ENCODE measurements at regions not wholly inside any gene's neighbourhood (a gene's known extent, or its start where the extent isn't known, plus 50 kb on each side); places are given as distances from the start of the nearest gene placed in this dataset.

- Histone ChIP-seq H3K4me2 (ENCODE audit: low read length) (no peak overlapping the region), H4K20me1 (ENCODE audit: insufficient read depth, low read length) (no peaks in the 10 kb centered on the region), H3K36me3 (ENCODE audit: insufficient read depth, low read length) (no peaks in the 10 kb centered on the region), H2AFZ (ENCODE audit: low read depth, low read length) (no peak overlapping the region), H3K27ac (ENCODE audit: low read depth, low read length) (no peak overlapping the region), H3K4me1 (ENCODE audit: insufficient read depth, low read length) (peaks cover 4% of the 10 kb centered on the region), H3K9me3 (ENCODE audit: insufficient read depth, low read depth, low read length) (no peaks in the 10 kb centered on the region), H3K79me2 (ENCODE audit: insufficient read depth, low read length) (no peaks in the 10 kb centered on the region), H3K27me3 (ENCODE audit: insufficient read depth, low read length) (no peaks in the 10 kb centered on the region), H3K4me3 (ENCODE audit: insufficient read depth, low read depth, low read length) (no peak overlapping the region), H3K9ac (ENCODE audit: low read length) (no peak overlapping the region)
- H3K4me3 Mint-ChIP-seq (ENCODE audit: unreplicated experiment): no peak overlapping the region
- FAIRE-seq (no peak), DNase-seq (ENCODE audit: low read depth) (no peak)
- peaks cover 12% of the 10 kb centered on the region for H3K27me3 Mint-ChIP-seq (ENCODE audit: low read depth, unreplicated experiment)
- no peak overlapping the region for H3K27ac Mint-ChIP-seq (ENCODE audit: unreplicated experiment)
- H3K9me3 Mint-ChIP-seq (ENCODE audit: unreplicated experiment): no peaks in the 10 kb centered on the region
- H3K4me1 Mint-ChIP-seq (ENCODE audit: low read depth, unreplicated experiment): peaks cover 5% of the 10 kb centered on the region
- H3K36me3 Mint-ChIP-seq (ENCODE audit: low read depth, unreplicated experiment): no peaks in the 10 kb centered on the region
- no peak for TF ChIP-seq EZH2 (IDR thresholded peaks at IDR 0.05; ENCODE audit: insufficient read depth, low read length)
- TF ChIP-seq, protein P1, sequence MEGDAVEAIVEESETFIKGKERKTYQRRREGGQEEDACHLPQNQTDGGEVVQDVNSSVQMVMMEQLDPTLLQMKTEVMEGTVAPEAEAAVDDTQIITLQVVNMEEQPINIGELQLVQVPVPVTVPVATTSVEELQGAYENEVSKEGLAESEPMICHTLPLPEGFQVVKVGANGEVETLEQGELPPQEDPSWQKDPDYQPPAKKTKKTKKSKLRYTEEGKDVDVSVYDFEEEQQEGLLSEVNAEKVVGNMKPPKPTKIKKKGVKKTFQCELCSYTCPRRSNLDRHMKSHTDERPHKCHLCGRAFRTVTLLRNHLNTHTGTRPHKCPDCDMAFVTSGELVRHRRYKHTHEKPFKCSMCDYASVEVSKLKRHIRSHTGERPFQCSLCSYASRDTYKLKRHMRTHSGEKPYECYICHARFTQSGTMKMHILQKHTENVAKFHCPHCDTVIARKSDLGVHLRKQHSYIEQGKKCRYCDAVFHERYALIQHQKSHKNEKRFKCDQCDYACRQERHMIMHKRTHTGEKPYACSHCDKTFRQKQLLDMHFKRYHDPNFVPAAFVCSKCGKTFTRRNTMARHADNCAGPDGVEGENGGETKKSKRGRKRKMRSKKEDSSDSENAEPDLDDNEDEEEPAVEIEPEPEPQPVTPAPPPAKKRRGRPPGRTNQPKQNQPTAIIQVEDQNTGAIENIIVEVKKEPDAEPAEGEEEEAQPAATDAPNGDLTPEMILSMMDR (IDR thresholded peaks at IDR 0.05; ENCODE audit: insufficient read depth, low read depth, low read length): no peak
Observed at GRCh38 chr19:33878910-33879810, 82.5 kb downstream of the KCTD15 start.

- H3K9me3 Mint-ChIP-seq (ENCODE audit: unreplicated experiment): no peaks in the 10 kb centered on the region
- Histone ChIP-seq H4K20me1 (ENCODE audit: insufficient read depth, low read length) (no peaks in the 10 kb centered on the region), H3K4me1 (ENCODE audit: insufficient read depth, low read length) (peaks cover 4% of the 10 kb centered on the region), H3K4me3 (ENCODE audit: insufficient read depth, low read depth, low read length) (no peak overlapping the region), H3K36me3 (ENCODE audit: insufficient read depth, low read length) (no peaks in the 10 kb centered on the region), H3K27ac (ENCODE audit: low read depth, low read length) (no peak overlapping the region), H3K79me2 (ENCODE audit: insufficient read depth, low read length) (no peaks in the 10 kb centered on the region), H3K9ac (ENCODE audit: low read length) (no peak overlapping the region), H2AFZ (ENCODE audit: low read depth, low read length) (peak overlapping the region; percentile 10), H3K27me3 (ENCODE audit: insufficient read depth, low read length) (no peaks in the 10 kb centered on the region), H3K4me2 (ENCODE audit: low read length) (no peak overlapping the region), H3K9me3 (ENCODE audit: insufficient read depth, low read depth, low read length) (no peaks in the 10 kb centered on the region)
- no peak for DNase-seq (ENCODE audit: low read depth)
- FAIRE-seq: no peak
- H3K27me3 Mint-ChIP-seq (ENCODE audit: low read depth, unreplicated experiment): peaks cover 12% of the 10 kb centered on the region
- no peak overlapping the region for H3K4me3 Mint-ChIP-seq (ENCODE audit: unreplicated experiment)
- H3K27ac Mint-ChIP-seq (ENCODE audit: unreplicated experiment): no peak overlapping the region
- no peaks in the 10 kb centered on the region for H3K36me3 Mint-ChIP-seq (ENCODE audit: low read depth, unreplicated experiment)
- no peak for TF ChIP-seq EZH2 (IDR thresholded peaks at IDR 0.05; ENCODE audit: insufficient read depth, low read length)
- TF ChIP-seq, protein P1 (IDR thresholded peaks at IDR 0.05; ENCODE audit: insufficient read depth, low read depth, low read length): no peak
- H3K4me1 Mint-ChIP-seq (ENCODE audit: low read depth, unreplicated experiment): peaks cover 9% of the 10 kb centered on the region
Observed at GRCh38 chr19:33879818-33880575, 83.3 kb downstream of the KCTD15 start.

Measured in astrocyte (in vitro differentiated cells and primary cell).